22Rv1 (cell line): ENCODE measurements at regions not wholly inside any gene's neighbourhood (a gene's known extent, or its start where the extent isn't known, plus 50 kb on each side); places are given as distances from the start of the nearest gene placed in this dataset.

ENCODE experiments used
- H3K27ac ChIP-seq: fragments of 450-650 bp; 2 replicates; pipeline ENCODE4 v1.5.1; 2017
- ZFX ChIP-seq: fragments of 450-650 bp; IDR thresholded peaks from 2 replicates; pipeline ENCODE4 v1.6.1; 2017; ENCODE audit warnings: antibody characterized with exemption, borderline replicate concordance
- TF ChIP-seq, protein P1 (sequence below): fragments of 450-650 bp; IDR thresholded peaks from 2 replicates; pipeline ENCODE4 v1.5.1; 2017; ENCODE audit warnings: mild to moderate bottlenecking

- TF ChIP-seq, protein P1, sequence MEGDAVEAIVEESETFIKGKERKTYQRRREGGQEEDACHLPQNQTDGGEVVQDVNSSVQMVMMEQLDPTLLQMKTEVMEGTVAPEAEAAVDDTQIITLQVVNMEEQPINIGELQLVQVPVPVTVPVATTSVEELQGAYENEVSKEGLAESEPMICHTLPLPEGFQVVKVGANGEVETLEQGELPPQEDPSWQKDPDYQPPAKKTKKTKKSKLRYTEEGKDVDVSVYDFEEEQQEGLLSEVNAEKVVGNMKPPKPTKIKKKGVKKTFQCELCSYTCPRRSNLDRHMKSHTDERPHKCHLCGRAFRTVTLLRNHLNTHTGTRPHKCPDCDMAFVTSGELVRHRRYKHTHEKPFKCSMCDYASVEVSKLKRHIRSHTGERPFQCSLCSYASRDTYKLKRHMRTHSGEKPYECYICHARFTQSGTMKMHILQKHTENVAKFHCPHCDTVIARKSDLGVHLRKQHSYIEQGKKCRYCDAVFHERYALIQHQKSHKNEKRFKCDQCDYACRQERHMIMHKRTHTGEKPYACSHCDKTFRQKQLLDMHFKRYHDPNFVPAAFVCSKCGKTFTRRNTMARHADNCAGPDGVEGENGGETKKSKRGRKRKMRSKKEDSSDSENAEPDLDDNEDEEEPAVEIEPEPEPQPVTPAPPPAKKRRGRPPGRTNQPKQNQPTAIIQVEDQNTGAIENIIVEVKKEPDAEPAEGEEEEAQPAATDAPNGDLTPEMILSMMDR: no peak
- no peak for TF ChIP-seq ZFX
- no peak overlapping the region for H3K27ac ChIP-seq
Observed at GRCh38 chr18:78727057-78727739, 252.4 kb upstream of the SALL3 start.

DNA sequence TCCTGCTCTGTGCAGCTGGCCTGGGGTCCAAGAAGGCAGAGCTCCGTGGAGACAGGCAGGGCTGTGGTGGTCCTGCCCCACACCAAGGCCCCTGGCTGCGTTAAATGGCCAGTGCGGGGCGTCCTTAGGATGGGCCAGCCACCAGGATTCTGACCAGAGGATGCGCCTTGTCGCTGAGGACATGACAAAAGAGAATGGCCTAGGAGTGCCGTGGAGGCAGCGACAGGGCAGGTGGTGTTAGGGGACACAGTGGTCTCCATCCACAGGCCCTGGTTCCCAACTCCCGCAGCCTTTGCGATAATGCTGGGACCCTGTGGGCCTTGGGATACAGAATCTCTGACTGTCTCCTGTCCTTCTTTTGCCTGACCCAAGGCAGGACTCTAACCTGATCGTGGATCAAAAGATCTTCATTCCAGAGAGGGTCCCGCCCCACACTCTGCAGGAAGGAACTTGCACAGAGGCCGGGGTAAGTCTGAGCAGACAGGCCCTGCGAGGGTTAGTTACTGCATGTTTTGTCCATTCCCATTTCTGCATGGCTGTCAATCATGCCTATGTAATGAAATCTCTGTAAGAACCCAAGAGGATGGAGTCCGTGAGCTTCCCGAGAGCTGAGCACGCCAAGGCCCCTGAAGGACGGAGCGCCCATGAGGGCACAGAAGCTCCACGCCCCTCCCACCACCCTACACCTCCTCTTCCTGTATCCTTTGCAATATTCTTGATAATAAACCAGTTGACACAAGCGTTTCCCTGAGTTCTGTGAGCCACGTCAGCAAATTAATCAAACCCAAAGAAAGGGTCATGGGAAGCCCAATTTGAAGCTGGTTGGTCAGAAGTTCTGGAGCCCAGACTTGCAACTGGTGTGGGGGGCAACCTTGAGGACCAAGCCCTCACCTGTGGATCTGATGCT, 251.5 kb upstream of the SALL3 start:
- H3K27ac ChIP-seq: no peak overlapping the region
- TF ChIP-seq, protein P1: no peak
- no peak for TF ChIP-seq ZFX

DNA sequence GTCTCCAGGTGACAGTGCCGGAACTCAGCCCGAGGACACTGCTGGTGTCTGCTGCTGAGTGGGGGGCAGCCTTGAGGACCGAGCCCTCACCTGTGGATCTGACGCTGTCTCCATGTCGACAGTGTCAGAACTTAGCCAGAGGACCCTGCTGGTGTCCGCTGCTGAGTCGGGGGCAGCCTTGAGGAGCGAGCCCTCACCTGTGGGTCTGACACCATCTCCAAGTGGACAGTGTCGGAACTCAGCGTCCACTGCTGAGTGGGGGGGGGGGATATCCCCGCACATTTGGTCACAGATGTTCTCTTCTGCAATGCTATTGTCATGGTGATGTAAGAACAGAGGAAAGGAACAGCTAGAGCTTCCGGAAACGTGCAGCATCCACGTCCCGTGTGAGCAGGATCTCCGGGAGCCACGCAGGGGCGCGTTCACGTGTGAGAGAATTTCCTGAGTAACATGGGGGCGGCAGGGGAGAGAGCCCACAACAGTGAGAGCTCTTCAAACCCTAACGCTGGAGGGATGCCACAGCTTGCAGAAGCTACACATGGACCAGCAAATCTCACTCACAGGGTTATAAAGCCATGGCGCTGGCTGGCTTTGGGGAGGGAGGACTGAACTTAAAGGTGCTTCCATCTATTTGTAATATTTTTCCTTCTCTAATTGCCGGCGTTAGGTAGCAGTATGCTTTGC, 250.7 kb upstream of the SALL3 start:
- no peak overlapping the region for H3K27ac ChIP-seq
- TF ChIP-seq ZFX: no peak
- TF ChIP-seq, protein P1: no peak

- no peak overlapping the region for H3K27ac ChIP-seq
- TF ChIP-seq, protein P1: no peak
- no peak for TF ChIP-seq ZFX
Observed at GRCh38 chr18:78730546-78730945, 249.1 kb upstream of the SALL3 start.

- H3K27ac ChIP-seq: no peak overlapping the region
- TF ChIP-seq ZFX: no peak
- TF ChIP-seq, protein P1: no peak
Observed at GRCh38 chr18:78731016-78731397, 248.6 kb upstream of the SALL3 start.

- TF ChIP-seq ZFX: no peak
- TF ChIP-seq, protein P1: no peak
- no peak overlapping the region for H3K27ac ChIP-seq
Observed at GRCh38 chr18:78731398-78732032, 248.1 kb upstream of the SALL3 start.
